HG03159 (cell line): ENCODE measurements at regions not wholly inside any gene's neighbourhood (a gene's known extent, or its start where the extent isn't known, plus 50 kb on each side); places are given as distances from the start of the nearest gene placed in this dataset.

Experiments
- ATAC-seq: cut with Tn5 transposase; IDR thresholded peaks from one replicate; pipeline ENCODE4 v1.9.1; 2021; ENCODE audit warnings: mild to moderate bottlenecking, moderate library complexity; ENCODE audit not compliant: unreplicated experiment

- ATAC-seq: no peak
These were observed 381.5 kb upstream of the ETAA1 start for GRCh38 chr2:67015681-67016080.

GRCh38 chr2:67018301-67018700 lies 378.8 kb upstream of the ETAA1 start:
- no peak for ATAC-seq

- no peak for ATAC-seq
These were observed 365.1 kb upstream of the ETAA1 start for GRCh38 chr2:67032076-67032475.

- ATAC-seq: no peak
These were observed 360.7 kb upstream of the ETAA1 start for GRCh38 chr2:67036444-67036843.

- no peak for ATAC-seq
These were observed 359.5 kb upstream of the ETAA1 start for GRCh38 chr2:67037655-67038054.

GRCh38 chr2:67038195-67038594 lies 358.9 kb upstream of the ETAA1 start:
- ATAC-seq: no peak

GRCh38 chr2:67039058-67039457 lies 358.1 kb upstream of the ETAA1 start:
- ATAC-seq: no peak

GRCh38 chr2:67039517-67040103 lies 357.5 kb upstream of the ETAA1 start:
- ATAC-seq: no peak

- ATAC-seq: no peak
These were observed 356.1 kb upstream of the ETAA1 start for GRCh38 chr2:67041051-67041450.

GRCh38 chr2:67043781-67044478 lies 353.2 kb upstream of the ETAA1 start:
- ATAC-seq: no peak

GRCh38 chr2:67046591-67046990 lies 350.5 kb upstream of the ETAA1 start:
- no peak for ATAC-seq

GRCh38 chr2:67048314-67048713 lies 348.8 kb upstream of the ETAA1 start:
- ATAC-seq: no peak

GRCh38 chr2:67050622-67051021 lies 346.5 kb upstream of the ETAA1 start:
- ATAC-seq: no peak

- ATAC-seq: no peak
These were observed 342.4 kb upstream of the ETAA1 start for GRCh38 chr2:67054728-67055127.

GRCh38 chr2:67055387-67056304 lies 341.5 kb upstream of the ETAA1 start:
- ATAC-seq: no peak

- no peak for ATAC-seq
These were observed 340.0 kb upstream of the ETAA1 start for GRCh38 chr2:67057123-67057522.

- ATAC-seq: no peak
These were observed 339.0 kb upstream of the ETAA1 start for GRCh38 chr2:67057901-67058703.

- no peak for ATAC-seq
These were observed 332.1 kb upstream of the ETAA1 start for GRCh38 chr2:67065046-67065445.

- ATAC-seq: no peak
These were observed 330.4 kb upstream of the ETAA1 start for GRCh38 chr2:67066782-67067181.

- ATAC-seq: no peak
These were observed 329.5 kb upstream of the ETAA1 start for GRCh38 chr2:67067656-67068055.

- no peak for ATAC-seq
These were observed 326.3 kb upstream of the ETAA1 start for GRCh38 chr2:67070826-67071225.
